Type B pancreatic cell (in vitro differentiated cells): ENCODE measurements at regions not wholly inside any gene's neighbourhood (a gene's known extent, or its start where the extent isn't known, plus 50 kb on each side); places are given as distances from the start of the nearest gene placed in this dataset.
"Not testable (repeated sequence)": the region's sequence is repeated elsewhere in the genome, so short reads cannot be mapped to it uniquely, and the experiment has no call there.

ENCODE experiments used
- DNase-seq: peaks from one replicate; pipeline ENCODE4 v3.0.0; 2021; ENCODE audit warnings: mixed read lengths; ENCODE audit not compliant: unreplicated experiment; ENCODE audit errors: extremely low spot score
- H3K27ac Mint-ChIP-seq: 2 replicates; pipeline ENCODE4 v1.8.0; 2021; ENCODE audit warnings: mild to moderate bottlenecking, mixed read lengths
- H3K27me3 Mint-ChIP-seq: 2 replicates; pipeline ENCODE4 v1.8.0; 2021; ENCODE audit warnings: mixed read lengths
- H3K36me3 Mint-ChIP-seq: 2 replicates; pipeline ENCODE4 v1.8.0; 2021; ENCODE audit warnings: mixed read lengths
- H3K4me1 Mint-ChIP-seq: one replicate; pipeline ENCODE4 v1.8.0; 2021; ENCODE audit warnings: mixed read lengths; ENCODE audit not compliant: unreplicated experiment
- H3K4me3 Mint-ChIP-seq: 2 replicates; pipeline ENCODE4 v1.8.0; 2021; ENCODE audit warnings: mild to moderate bottlenecking, mixed read lengths
- H3K9me3 Mint-ChIP-seq: 2 replicates; pipeline ENCODE4 v1.8.0; 2021; ENCODE audit warnings: mixed read lengths
- CTCF ChIP-seq: fragments of 200-600 bp; sonication (generic); conservative IDR thresholded peaks from 2 replicates; pipeline ENCODE4 v1.5.0; 2021; ENCODE audit warnings: antibody characterized with exemption, mild to moderate bottlenecking

- peaks cover 41% of the 10 kb centered on the region for H3K27me3 Mint-ChIP-seq
- H3K9me3 Mint-ChIP-seq, result peaks cover 17% of the 10 kb centered on the region
- H3K36me3 Mint-ChIP-seq, result peaks cover 7% of the 10 kb centered on the region
- no peak for DNase-seq
- H3K27ac Mint-ChIP-seq, result no peak overlapping the region
- TF ChIP-seq CTCF, result no peak
- H3K4me3 Mint-ChIP-seq, result no peak overlapping the region
- peaks cover 4% of the 10 kb centered on the region for H3K4me1 Mint-ChIP-seq
Measured at GRCh38 chr3:176328198-176328597, 869.1 kb downstream of the TBL1XR1 start.

GRCh38 chr3:176326894-176327490 lies 870.3 kb downstream of the TBL1XR1 start:
- Mint-ChIP-seq H3K9me3 (peaks cover 18% of the 10 kb centered on the region), H3K27me3 (peaks cover 46% of the 10 kb centered on the region)
- H3K36me3 Mint-ChIP-seq, H3K4me1 Mint-ChIP-seq, H3K4me3 Mint-ChIP-seq, DNase-seq, H3K27ac Mint-ChIP-seq: not testable (repeated sequence)

GRCh38 chr3:176321532-176321931 lies 875.8 kb downstream of the TBL1XR1 start:
- H3K4me3 Mint-ChIP-seq, H3K27ac Mint-ChIP-seq, DNase-seq, H3K36me3 Mint-ChIP-seq, H3K4me1 Mint-ChIP-seq: not testable (repeated sequence)
- peaks cover 13% of the 10 kb centered on the region for H3K9me3 Mint-ChIP-seq
- H3K27me3 Mint-ChIP-seq, result peaks cover 39% of the 10 kb centered on the region

GRCh38 chr3:176321099-176321498 lies 876.2 kb downstream of the TBL1XR1 start:
- Mint-ChIP-seq H3K4me3 (no peak overlapping the region), H3K27ac (no peak overlapping the region), H3K36me3 (peaks cover 7% of the 10 kb centered on the region), H3K4me1 (no peaks in the 10 kb centered on the region), H3K9me3 (peaks cover 13% of the 10 kb centered on the region), H3K27me3 (peaks cover 35% of the 10 kb centered on the region)
- no peak for TF ChIP-seq CTCF
- DNase-seq, result no peak

- DNase-seq, result no peak
- Mint-ChIP-seq H3K27me3 (no peaks in the 10 kb centered on the region), H3K36me3 (no peaks in the 10 kb centered on the region), H3K4me3 (no peak overlapping the region), H3K9me3 (no peaks in the 10 kb centered on the region), H3K4me1 (no peaks in the 10 kb centered on the region), H3K27ac (no peak overlapping the region)
- TF ChIP-seq CTCF, result no peak
Measured at GRCh38 chr3:176313426-176313825, 883.9 kb downstream of the TBL1XR1 start.

GRCh38 chr3:176310641-176311040 lies 886.6 kb downstream of the TBL1XR1 start:
- Mint-ChIP-seq H3K9me3 (no peaks in the 10 kb centered on the region), H3K27ac (no peak overlapping the region), H3K4me3 (no peak overlapping the region), H3K27me3 (no peaks in the 10 kb centered on the region), H3K36me3 (no peaks in the 10 kb centered on the region), H3K4me1 (no peaks in the 10 kb centered on the region)
- no peak for TF ChIP-seq CTCF
- DNase-seq, result no peak

- Mint-ChIP-seq H3K4me1 (peaks cover 6% of the 10 kb centered on the region), H3K27me3 (peaks cover 4% of the 10 kb centered on the region), H3K36me3 (no peaks in the 10 kb centered on the region), H3K9me3 (no peaks in the 10 kb centered on the region), H3K4me3 (no peak overlapping the region), H3K27ac (no peak overlapping the region)
- TF ChIP-seq CTCF, result no peak
- no peak for DNase-seq
Measured at GRCh38 chr3:176302271-176302670, 895.0 kb downstream of the TBL1XR1 start.
